ACC112 (cell line): ENCODE measurements at regions not wholly inside any gene's neighbourhood (a gene's known extent, or its start where the extent isn't known, plus 50 kb on each side); places are given as distances from the start of the nearest gene placed in this dataset.
A peak's percentile ranks its signal among the peaks of the same experiment; 100 is the strongest.
"Not testable (repeated sequence)": the region's sequence is repeated elsewhere in the genome, so short reads cannot be mapped to it uniquely, and the experiment has no call there.

ENCODE experiments used
- H2AFZ ChIP-seq: fragments of 200-600 bp; sonication (generic); one replicate; pipeline ENCODE4 v1.6.0; 2017; ENCODE audit warnings: antibody characterized with exemption, low read length; ENCODE audit not compliant: unreplicated experiment
- H3K27ac ChIP-seq: fragments of 200-600 bp; sonication (generic); 2 replicates; pipeline ENCODE4 v1.5.1; 2014; ENCODE audit warnings: low read depth, mild to moderate bottlenecking, antibody characterized with exemption, low read length, moderate library complexity
- H3K27me3 ChIP-seq: fragments of 200-600 bp; sonication (generic); 2 replicates; pipeline ENCODE4 v1.6.1; 2014; ENCODE audit warnings: mild to moderate bottlenecking, antibody characterized with exemption, low read length, moderate library complexity, mixed read lengths; ENCODE audit not compliant: insufficient read depth
- H3K36me3 ChIP-seq: fragments of 200-600 bp; sonication (generic); 2 replicates; pipeline ENCODE4 v1.6.1; 2016; ENCODE audit warnings: mild to moderate bottlenecking, antibody characterized with exemption, low read length, moderate library complexity, mixed read lengths; ENCODE audit not compliant: insufficient read depth
- H3K4me1 ChIP-seq: fragments of 200-600 bp; sonication (generic); one replicate; pipeline ENCODE4 v1.6.1; 2016; ENCODE audit warnings: low read length, mixed read lengths; ENCODE audit not compliant: insufficient read depth, unreplicated experiment, control insufficient read depth
- H3K4me3 ChIP-seq: fragments of 200-600 bp; sonication (generic); 2 replicates; pipeline ENCODE4 v1.5.1; 2014; ENCODE audit warnings: mild to moderate bottlenecking, low read depth, low read length
- H3K79me2 ChIP-seq: fragments of 200-600 bp; sonication (generic); one replicate; pipeline ENCODE4 v1.6.0; 2016; ENCODE audit warnings: low read length; ENCODE audit not compliant: control insufficient read depth, unreplicated experiment, insufficient read depth

- Histone ChIP-seq H3K27ac (no peak overlapping the region), H2AFZ (no peak overlapping the region), H3K36me3 (no peaks in the 10 kb centered on the region), H3K27me3 (no peaks in the 10 kb centered on the region), H3K4me3 (no peak overlapping the region), H3K79me2 (no peaks in the 10 kb centered on the region), H3K4me1 (peaks cover 5% of the 10 kb centered on the region)
Observed at GRCh38 chr6:3617681-3618311, 133.7 kb downstream of the PXDC1 start.

GRCh38 chr6:3617192-3617631 lies 134.3 kb downstream of the PXDC1 start:
- H3K36me3 ChIP-seq = no peaks in the 10 kb centered on the region
- no peaks in the 10 kb centered on the region for H3K79me2 ChIP-seq
- no peak overlapping the region for H2AFZ ChIP-seq
- peaks cover 10% of the 10 kb centered on the region for H3K4me1 ChIP-seq
- no peak overlapping the region for H3K4me3 ChIP-seq
- no peak overlapping the region for H3K27ac ChIP-seq
- no peaks in the 10 kb centered on the region for H3K27me3 ChIP-seq

- H3K4me3 ChIP-seq = no peak overlapping the region
- H3K27me3 ChIP-seq = no peaks in the 10 kb centered on the region
- no peaks in the 10 kb centered on the region for H3K79me2 ChIP-seq
- H3K36me3 ChIP-seq = no peaks in the 10 kb centered on the region
- H3K27ac ChIP-seq = no peak overlapping the region
- H3K4me1 ChIP-seq = peaks cover 15% of the 10 kb centered on the region
- no peak overlapping the region for H2AFZ ChIP-seq
Observed at GRCh38 chr6:3616565-3617176, 134.8 kb downstream of the PXDC1 start.

- Histone ChIP-seq H3K4me3 (no peak overlapping the region), H3K36me3 (no peaks in the 10 kb centered on the region), H3K27ac (no peak overlapping the region), H2AFZ (no peak overlapping the region), H3K27me3 (no peaks in the 10 kb centered on the region), H3K4me1 (peaks cover 23% of the 10 kb centered on the region), H3K79me2 (no peaks in the 10 kb centered on the region)
Observed at GRCh38 chr6:3615391-3616380, 135.8 kb downstream of the PXDC1 start.

- Histone ChIP-seq H3K27ac (no peak overlapping the region), H3K4me1 (peaks cover 28% of the 10 kb centered on the region)
Observed at GRCh38 chr6:3614918-3615317, 136.6 kb downstream of the PXDC1 start.

GRCh38 chr6:3613565-3613964 lies 137.9 kb downstream of the PXDC1 start:
- not testable (repeated sequence) for H2AFZ ChIP-seq, H3K27ac ChIP-seq, H3K4me3 ChIP-seq, H3K36me3 ChIP-seq, H3K79me2 ChIP-seq, H3K27me3 ChIP-seq
- H3K4me1 ChIP-seq = peaks cover 29% of the 10 kb centered on the region

More at GRCh38 chr6:3614918-3615317, 136.6 kb downstream of the PXDC1 start:
- Histone ChIP-seq H3K4me3 (no peak overlapping the region), H3K27me3 (no peaks in the 10 kb centered on the region), H2AFZ (no peak overlapping the region), H3K79me2 (no peaks in the 10 kb centered on the region), H3K36me3 (no peaks in the 10 kb centered on the region)

- Histone ChIP-seq H3K4me3 (no peak overlapping the region), H3K27me3 (no peaks in the 10 kb centered on the region), H3K36me3 (no peaks in the 10 kb centered on the region), H3K4me1 (peaks cover 29% of the 10 kb centered on the region), H2AFZ (no peak overlapping the region), H3K27ac (peak overlapping the region; percentile 88), H3K79me2 (no peaks in the 10 kb centered on the region)
Observed at GRCh38 chr6:3612341-3613041, 139.0 kb downstream of the PXDC1 start.

GRCh38 chr6:3610921-3611320 lies 140.6 kb downstream of the PXDC1 start:
- H3K36me3 ChIP-seq = no peaks in the 10 kb centered on the region
- H3K4me3 ChIP-seq = no peak overlapping the region
- H3K4me1 ChIP-seq = peaks cover 29% of the 10 kb centered on the region
- H3K27me3 ChIP-seq = no peaks in the 10 kb centered on the region
- H3K79me2 ChIP-seq = no peaks in the 10 kb centered on the region
- H3K27ac ChIP-seq = no peak overlapping the region
- H2AFZ ChIP-seq = no peak overlapping the region

GRCh38 chr6:3610206-3610605 lies 141.3 kb downstream of the PXDC1 start:
- no peak overlapping the region for H3K4me3 ChIP-seq
- H2AFZ ChIP-seq = no peak overlapping the region
- H3K36me3 ChIP-seq = no peaks in the 10 kb centered on the region
- no peak overlapping the region for H3K27ac ChIP-seq
- no peaks in the 10 kb centered on the region for H3K79me2 ChIP-seq
- no peaks in the 10 kb centered on the region for H3K27me3 ChIP-seq
- H3K4me1 ChIP-seq = peaks cover 29% of the 10 kb centered on the region

- Histone ChIP-seq H3K36me3 (no peaks in the 10 kb centered on the region), H2AFZ (no peak overlapping the region), H3K27ac (no peak overlapping the region), H3K27me3 (no peaks in the 10 kb centered on the region), H3K79me2 (no peaks in the 10 kb centered on the region), H3K4me1 (peaks cover 29% of the 10 kb centered on the region), H3K4me3 (no peak overlapping the region)
Observed at GRCh38 chr6:3609388-3609787, 142.1 kb downstream of the PXDC1 start.
